Endothelial cell of hepatic sinusoid (primary cell): ENCODE measurements at regions not wholly inside any gene's neighbourhood (a gene's known extent, or its start where the extent isn't known, plus 50 kb on each side); places are given as distances from the start of the nearest gene placed in this dataset.

ENCODE experiments used
- in situ Hi-C: cut with HindIII; loops from 2 replicates; pipeline ENCODE4 v1.10.0; 2017; ENCODE audit warnings: low sequenced_read_pairs

GRCh38 chr2:236403125-236403524 is 138.9 kb upstream of the ASB18 start:
- in situ Hi-C loops: no loop called here

- in situ Hi-C loops: no loop called here
Observed at GRCh38 chr2:236403811-236404210, 139.6 kb upstream of the ASB18 start.

- in situ Hi-C loops: no loop called here
Observed at GRCh38 chr2:236404346-236404745, 140.1 kb upstream of the ASB18 start.

- in situ Hi-C loops: no loop called here
Observed at GRCh38 chr2:236405357-236405756, 141.2 kb upstream of the ASB18 start.

GRCh38 chr2:236408090-236408489 is 143.9 kb upstream of the ASB18 start:
- in situ Hi-C loops: no loop called here

GRCh38 chr2:236408786-236409185 is 144.6 kb upstream of the ASB18 start:
- in situ Hi-C loops: no loop called here

- in situ Hi-C loops: no loop called here
Observed at GRCh38 chr2:236415684-236416444, 151.7 kb upstream of the ASB18 start.

- in situ Hi-C loops: no loop called here
Observed at GRCh38 chr2:236417150-236417549, 152.5 kb upstream of the ACKR3 start.

- in situ Hi-C loops: loop anchor here (5.0 kb wide), 1 partner anchor 57 kb away; no protein-coding TSS in a partner anchor
Observed at GRCh38 chr2:236430584-236430983, 139.0 kb upstream of the ACKR3 start.

GRCh38 chr2:236434593-236434992 is 135.0 kb upstream of the ACKR3 start:
- in situ Hi-C loops: loop anchor here (5.0 kb wide), 1 partner anchor 53 kb away; no protein-coding TSS in a partner anchor

GRCh38 chr2:236440110-236440881 is 129.3 kb upstream of the ACKR3 start:
- in situ Hi-C loops: no loop called here

- in situ Hi-C loops: no loop called here
Observed at GRCh38 chr2:236444187-236444586, 125.4 kb upstream of the ACKR3 start.

- in situ Hi-C loops: no loop called here
Observed at GRCh38 chr2:236445678-236446077, 123.9 kb upstream of the ACKR3 start.

GRCh38 chr2:236446521-236446920 is 123.1 kb upstream of the ACKR3 start:
- in situ Hi-C loops: no loop called here

- in situ Hi-C loops: no loop called here
Observed at GRCh38 chr2:236449167-236449761, 120.4 kb upstream of the ACKR3 start.

GRCh38 chr2:236452238-236452637 is 117.4 kb upstream of the ACKR3 start:
- in situ Hi-C loops: no loop called here

GRCh38 chr2:236454076-236454475 is 115.5 kb upstream of the ACKR3 start:
- in situ Hi-C loops: no loop called here

- in situ Hi-C loops: no loop called here
Observed at GRCh38 chr2:236459393-236459792, 110.2 kb upstream of the ACKR3 start.

- in situ Hi-C loops: loop anchor here (10.0 kb wide), 1 partner anchor 99 kb away; no protein-coding TSS in a partner anchor
Observed at GRCh38 chr2:236464140-236464539, 105.5 kb upstream of the ACKR3 start.

GRCh38 chr2:236472720-236473495 is 96.7 kb upstream of the ACKR3 start:
- in situ Hi-C loops: no loop called here

- in situ Hi-C loops: no loop called here
Observed at GRCh38 chr2:236473691-236474090, 95.9 kb upstream of the ACKR3 start.
